ENCODE measurements at regions not wholly inside any gene's neighbourhood (a gene's known extent, or its start where the extent isn't known, plus 50 kb on each side); places are given as distances from the start of the nearest gene placed in this dataset.
"Not testable (repeated sequence)": the region's sequence is repeated elsewhere in the genome, so short reads cannot be mapped to it uniquely, and the experiment has no call there.

DNA sequence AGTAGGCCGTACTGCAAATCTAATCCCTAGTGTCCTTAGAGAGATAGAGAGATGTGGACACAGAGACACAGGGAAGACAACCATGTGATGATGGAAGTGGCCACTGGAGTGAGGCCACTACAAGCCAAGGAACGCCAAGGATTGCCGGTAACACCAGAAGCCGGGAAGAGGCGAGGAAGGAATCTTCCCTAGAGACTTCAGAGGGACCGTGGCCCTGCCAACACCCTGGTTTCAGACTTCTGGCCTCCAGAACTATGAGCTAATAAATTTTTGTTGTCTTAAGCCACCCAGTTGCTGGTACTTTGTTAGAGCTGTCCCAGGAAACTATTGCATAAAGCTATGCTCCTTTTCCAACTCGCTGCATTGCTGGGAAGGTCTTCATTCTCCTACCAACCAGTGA is 70.3 kb upstream of the ZDHHC15 start:
- TF ChIP-seq, protein P1, sequence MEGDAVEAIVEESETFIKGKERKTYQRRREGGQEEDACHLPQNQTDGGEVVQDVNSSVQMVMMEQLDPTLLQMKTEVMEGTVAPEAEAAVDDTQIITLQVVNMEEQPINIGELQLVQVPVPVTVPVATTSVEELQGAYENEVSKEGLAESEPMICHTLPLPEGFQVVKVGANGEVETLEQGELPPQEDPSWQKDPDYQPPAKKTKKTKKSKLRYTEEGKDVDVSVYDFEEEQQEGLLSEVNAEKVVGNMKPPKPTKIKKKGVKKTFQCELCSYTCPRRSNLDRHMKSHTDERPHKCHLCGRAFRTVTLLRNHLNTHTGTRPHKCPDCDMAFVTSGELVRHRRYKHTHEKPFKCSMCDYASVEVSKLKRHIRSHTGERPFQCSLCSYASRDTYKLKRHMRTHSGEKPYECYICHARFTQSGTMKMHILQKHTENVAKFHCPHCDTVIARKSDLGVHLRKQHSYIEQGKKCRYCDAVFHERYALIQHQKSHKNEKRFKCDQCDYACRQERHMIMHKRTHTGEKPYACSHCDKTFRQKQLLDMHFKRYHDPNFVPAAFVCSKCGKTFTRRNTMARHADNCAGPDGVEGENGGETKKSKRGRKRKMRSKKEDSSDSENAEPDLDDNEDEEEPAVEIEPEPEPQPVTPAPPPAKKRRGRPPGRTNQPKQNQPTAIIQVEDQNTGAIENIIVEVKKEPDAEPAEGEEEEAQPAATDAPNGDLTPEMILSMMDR (IDR thresholded peaks at IDR 0.05), result not testable (repeated sequence)
- TF ChIP-seq EZH2 (IDR thresholded peaks at IDR 0.05; ENCODE audit: borderline replicate concordance, insufficient read depth, low read depth, low read length, poor library complexity, severe bottlenecking), result not testable (repeated sequence)
